Glutamatergic neuron (in vitro differentiated cells): ENCODE measurements at regions not wholly inside any gene's neighbourhood (a gene's known extent, or its start where the extent isn't known, plus 50 kb on each side); places are given as distances from the start of the nearest gene placed in this dataset.
"Not testable (repeated sequence)": the region's sequence is repeated elsewhere in the genome, so short reads cannot be mapped to it uniquely, and the experiment has no call there.

Source experiments
- DNase-seq: peaks from one replicate; pipeline ENCODE4 v3.0.0; 2022
- H3K27ac Mint-ChIP-seq: one replicate; pipeline ENCODE4 v1.8.0; 2020; ENCODE audit warnings: mild to moderate bottlenecking, mixed read lengths, inconsistent platforms; ENCODE audit not compliant: unreplicated experiment
- H3K27me3 Mint-ChIP-seq: one replicate; pipeline ENCODE4 v1.8.0; 2020; ENCODE audit warnings: mild to moderate bottlenecking, moderate library complexity, mixed read lengths, inconsistent platforms; ENCODE audit not compliant: unreplicated experiment
- H3K36me3 Mint-ChIP-seq: one replicate; pipeline ENCODE4 v1.8.0; 2020; ENCODE audit warnings: mild to moderate bottlenecking, mixed read lengths, inconsistent platforms; ENCODE audit not compliant: unreplicated experiment
- H3K4me1 Mint-ChIP-seq: one replicate; pipeline ENCODE4 v1.8.0; 2020; ENCODE audit warnings: mild to moderate bottlenecking, low read depth, mixed read lengths, inconsistent platforms; ENCODE audit not compliant: unreplicated experiment
- H3K4me3 Mint-ChIP-seq: one replicate; pipeline ENCODE4 v1.8.0; 2020; ENCODE audit warnings: mild to moderate bottlenecking, mixed read lengths, inconsistent platforms; ENCODE audit not compliant: unreplicated experiment
- H3K9me3 Mint-ChIP-seq: one replicate; pipeline ENCODE4 v1.8.0; 2020; ENCODE audit warnings: mild to moderate bottlenecking, moderate library complexity, mixed read lengths, inconsistent platforms; ENCODE audit not compliant: unreplicated experiment
- CTCF ChIP-seq: fragments of 200-600 bp; sonication (generic); IDR thresholded peaks from one replicate; pipeline ENCODE4 v1.5.0; 2021; ENCODE audit not compliant: partially characterized antibody, unreplicated experiment

- Mint-ChIP-seq H3K4me1 (no peaks in the 10 kb centered on the region), H3K9me3 (no peaks in the 10 kb centered on the region), H3K27ac (no peak overlapping the region), H3K4me3 (no peak overlapping the region), H3K27me3 (no peaks in the 10 kb centered on the region), H3K36me3 (no peaks in the 10 kb centered on the region)
- no peak for TF ChIP-seq CTCF
- DNase-seq: no peak
Measured at GRCh38 chr5:163108351-163108750, 329.0 kb upstream of the CCNG1 start.

GRCh38 chr5:163115011-163115410 lies 322.4 kb upstream of the CCNG1 start:
- Mint-ChIP-seq H3K4me3 (no peak overlapping the region), H3K36me3 (no peaks in the 10 kb centered on the region), H3K4me1 (no peaks in the 10 kb centered on the region), H3K27me3 (no peaks in the 10 kb centered on the region), H3K27ac (no peak overlapping the region), H3K9me3 (no peaks in the 10 kb centered on the region)
- DNase-seq: no peak
- TF ChIP-seq CTCF: no peak

GRCh38 chr5:163116618-163117017 lies 320.8 kb upstream of the CCNG1 start:
- H3K27ac Mint-ChIP-seq, H3K36me3 Mint-ChIP-seq, H3K27me3 Mint-ChIP-seq, DNase-seq, H3K4me1 Mint-ChIP-seq, H3K9me3 Mint-ChIP-seq, H3K4me3 Mint-ChIP-seq: not testable (repeated sequence)

GRCh38 chr5:163134061-163134460 lies 303.3 kb upstream of the CCNG1 start:
- Mint-ChIP-seq H3K4me1 (no peaks in the 10 kb centered on the region), H3K4me3 (no peak overlapping the region), H3K9me3 (no peaks in the 10 kb centered on the region), H3K27ac (no peak overlapping the region), H3K27me3 (no peaks in the 10 kb centered on the region), H3K36me3 (no peaks in the 10 kb centered on the region)
- no peak for DNase-seq
- no peak for TF ChIP-seq CTCF

- Mint-ChIP-seq H3K27ac (no peak overlapping the region), H3K9me3 (no peaks in the 10 kb centered on the region), H3K4me3 (no peak overlapping the region), H3K36me3 (no peaks in the 10 kb centered on the region), H3K27me3 (no peaks in the 10 kb centered on the region), H3K4me1 (no peaks in the 10 kb centered on the region)
- no peak for TF ChIP-seq CTCF
- no peak for DNase-seq
Measured at GRCh38 chr5:163135849-163136248, 301.5 kb upstream of the CCNG1 start.

- peaks cover 2% of the 10 kb centered on the region for H3K27me3 Mint-ChIP-seq
- DNase-seq: no peak
- no peak overlapping the region for H3K4me3 Mint-ChIP-seq
- no peaks in the 10 kb centered on the region for H3K4me1 Mint-ChIP-seq
- no peak overlapping the region for H3K27ac Mint-ChIP-seq
- no peaks in the 10 kb centered on the region for H3K9me3 Mint-ChIP-seq
- no peak for TF ChIP-seq CTCF
- H3K36me3 Mint-ChIP-seq: no peaks in the 10 kb centered on the region
Measured at GRCh38 chr5:163161512-163161911, 275.9 kb upstream of the CCNG1 start.
